MM.1S (cell line): ENCODE measurements at regions not wholly inside any gene's neighbourhood (a gene's known extent, or its start where the extent isn't known, plus 50 kb on each side); places are given as distances from the start of the nearest gene placed in this dataset.

Experiments
- EZH2 ChIP-seq: fragments of 300-600 bp; sonication (generic); optimal IDR thresholded peaks from 2 replicates; pipeline ENCODE3; 2017; ENCODE audit warnings: low read depth, mild to moderate bottlenecking, antibody characterized with exemption, low read length, mixed read lengths
- TF ChIP-seq, protein P1 (sequence below): fragments of 300-600 bp; sonication (generic); IDR thresholded peaks from 2 replicates; pipeline ENCODE4 v1.5.1; 2016; ENCODE audit warnings: antibody characterized with exemption, low read length, mixed read lengths

DNA sequence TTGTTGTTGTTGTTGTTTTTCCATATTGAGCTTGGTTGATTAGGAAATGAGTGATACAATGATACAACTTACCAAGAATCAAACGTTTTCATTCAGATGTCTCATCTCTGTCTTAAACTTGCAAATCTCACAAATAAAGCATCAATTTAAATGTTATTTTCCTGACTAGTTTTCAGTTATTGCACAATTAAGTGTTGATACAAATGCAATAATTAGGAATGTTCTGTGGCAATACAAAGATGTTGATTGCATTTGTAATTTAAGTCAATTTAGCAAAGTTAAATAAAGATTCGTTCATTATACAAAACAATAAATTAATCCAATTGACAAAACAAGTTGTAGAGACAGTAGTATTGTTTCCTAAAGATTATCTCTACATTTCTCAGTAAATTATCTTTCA lies 392.3 kb upstream of the ZNF804A start:
- TF ChIP-seq, protein P1, sequence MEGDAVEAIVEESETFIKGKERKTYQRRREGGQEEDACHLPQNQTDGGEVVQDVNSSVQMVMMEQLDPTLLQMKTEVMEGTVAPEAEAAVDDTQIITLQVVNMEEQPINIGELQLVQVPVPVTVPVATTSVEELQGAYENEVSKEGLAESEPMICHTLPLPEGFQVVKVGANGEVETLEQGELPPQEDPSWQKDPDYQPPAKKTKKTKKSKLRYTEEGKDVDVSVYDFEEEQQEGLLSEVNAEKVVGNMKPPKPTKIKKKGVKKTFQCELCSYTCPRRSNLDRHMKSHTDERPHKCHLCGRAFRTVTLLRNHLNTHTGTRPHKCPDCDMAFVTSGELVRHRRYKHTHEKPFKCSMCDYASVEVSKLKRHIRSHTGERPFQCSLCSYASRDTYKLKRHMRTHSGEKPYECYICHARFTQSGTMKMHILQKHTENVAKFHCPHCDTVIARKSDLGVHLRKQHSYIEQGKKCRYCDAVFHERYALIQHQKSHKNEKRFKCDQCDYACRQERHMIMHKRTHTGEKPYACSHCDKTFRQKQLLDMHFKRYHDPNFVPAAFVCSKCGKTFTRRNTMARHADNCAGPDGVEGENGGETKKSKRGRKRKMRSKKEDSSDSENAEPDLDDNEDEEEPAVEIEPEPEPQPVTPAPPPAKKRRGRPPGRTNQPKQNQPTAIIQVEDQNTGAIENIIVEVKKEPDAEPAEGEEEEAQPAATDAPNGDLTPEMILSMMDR = no peak
- no peak for TF ChIP-seq EZH2
